ENCODE measurements at regions not wholly inside any gene's neighbourhood (a gene's known extent, or its start where the extent isn't known, plus 50 kb on each side); places are given as distances from the start of the nearest gene placed in this dataset.

DNA sequence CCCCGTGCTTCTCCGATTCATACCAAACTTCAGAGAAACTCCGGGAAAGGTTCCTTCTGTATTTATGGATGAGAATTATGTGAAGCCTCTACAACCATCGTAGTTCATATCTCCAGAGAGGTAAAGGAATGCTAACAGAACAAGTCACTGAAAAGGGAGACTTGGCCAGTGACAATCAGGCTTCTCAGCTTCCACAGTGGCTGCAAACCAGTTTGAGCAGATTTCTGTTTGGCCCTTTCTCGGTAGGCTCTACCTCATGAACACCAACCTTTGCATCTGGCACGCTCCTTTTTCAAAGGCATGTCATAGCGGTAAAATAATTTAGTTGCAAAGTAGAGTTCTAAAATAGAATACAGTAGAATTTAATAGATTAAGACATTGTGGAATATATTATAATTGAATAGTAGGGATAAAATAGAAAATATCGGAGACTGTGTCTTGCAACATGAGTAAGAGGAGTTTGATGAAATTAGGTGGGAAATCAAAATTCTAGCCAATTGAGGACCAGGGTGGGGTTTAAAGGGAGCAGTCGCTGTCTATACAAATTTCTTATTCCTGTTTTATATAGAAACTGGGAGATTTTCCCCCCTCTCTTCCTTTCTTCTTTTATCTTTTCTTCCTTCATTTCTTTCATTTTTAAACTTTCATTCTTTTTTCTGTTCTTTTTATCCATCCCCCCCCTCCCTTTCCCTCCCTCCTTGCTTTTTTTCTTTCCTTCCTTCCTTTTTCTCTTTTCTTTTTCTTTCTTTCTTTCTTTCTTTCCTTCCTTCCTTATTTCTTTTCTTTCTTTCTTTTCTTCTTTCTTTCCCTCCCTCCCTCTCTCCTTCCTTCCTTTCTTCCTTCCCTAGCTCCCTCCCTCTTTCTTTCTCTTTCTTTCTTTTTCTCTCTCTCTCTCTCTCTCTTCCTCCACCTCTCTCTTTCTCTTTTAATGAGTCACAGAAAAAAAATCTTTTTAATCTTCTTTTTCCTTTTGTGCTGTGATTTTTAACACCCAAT, 161.5 kb upstream of the KLF6 start:
- H3K4me1 ChIP-seq (ENCODE audit: control insufficient read depth, insufficient read depth, low read length) = no peaks in the 10 kb centered on the region
- no peak for DNase-seq
- no peak overlapping the region for H3K4me3 ChIP-seq (ENCODE audit: low read length)
- WGBS = 75% methylated on average over 9 of the region's 9 CpGs
- no peaks in the 10 kb centered on the region for H3K9me3 ChIP-seq (ENCODE audit: control insufficient read depth, low read length)
- no peaks in the 10 kb centered on the region for H3K27me3 ChIP-seq (ENCODE audit: control insufficient read depth, insufficient read depth)
- H3K27ac ChIP-seq (ENCODE audit: low read length) = no peak overlapping the region
- no peak for ATAC-seq
- intact Hi-C loops (cut with DNase I) = no loop called here

DNA sequence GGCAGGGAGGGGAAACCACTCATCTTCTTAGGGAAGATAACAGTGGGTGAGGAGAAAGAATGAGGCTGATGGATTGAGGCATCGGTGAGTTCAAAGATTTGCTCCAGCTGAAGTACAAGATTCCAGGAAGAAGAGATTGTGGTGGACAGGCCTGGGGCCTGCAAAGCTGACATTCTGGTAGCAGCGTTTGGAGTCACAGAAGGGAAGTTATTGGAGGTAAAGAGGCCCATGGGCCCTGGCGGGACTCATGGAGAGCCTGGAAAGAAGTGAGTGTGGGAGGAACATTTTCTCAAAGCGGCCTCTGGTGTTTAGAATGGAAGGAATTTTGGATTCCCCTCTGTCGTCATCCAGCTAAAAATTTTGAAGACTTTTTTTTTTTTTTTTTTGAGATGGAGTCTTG, 160.0 kb upstream of the KLF6 start:
- Histone ChIP-seq H3K9me3 (ENCODE audit: control insufficient read depth, low read length) (no peaks in the 10 kb centered on the region), H3K4me3 (ENCODE audit: low read length) (no peak overlapping the region), H3K27me3 (ENCODE audit: control insufficient read depth, insufficient read depth) (no peaks in the 10 kb centered on the region), H3K4me1 (ENCODE audit: control insufficient read depth, insufficient read depth, low read length) (no peaks in the 10 kb centered on the region), H3K27ac (ENCODE audit: low read length) (no peak overlapping the region)
- 84% methylated on average over 5 of the region's 5 CpGs for WGBS
- intact Hi-C loops (cut with DNase I) = no loop called here
- ATAC-seq (no peak), DNase-seq (no peak)

DNA sequence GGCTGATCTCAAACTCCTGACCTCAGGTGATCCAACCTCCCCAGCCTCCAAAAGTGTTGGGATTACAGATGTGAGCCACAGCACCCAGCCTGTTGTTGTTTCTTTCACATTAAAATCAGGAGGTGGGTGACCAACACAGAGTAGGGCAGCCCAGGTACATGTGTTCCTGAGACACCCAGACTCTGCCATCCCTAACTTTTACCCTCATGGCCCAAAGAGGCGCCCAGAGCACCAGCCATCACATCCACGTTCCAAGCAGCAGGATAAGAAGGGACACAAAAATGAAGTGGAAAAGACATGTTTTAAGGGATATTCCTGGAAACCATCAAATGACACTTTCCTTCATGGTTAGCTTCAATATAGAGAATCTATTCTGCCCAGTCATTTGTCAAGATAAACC, 159.6 kb upstream of the KLF6 start:
- ATAC-seq = no peak
- Histone ChIP-seq H3K9me3 (ENCODE audit: control insufficient read depth, low read length) (no peaks in the 10 kb centered on the region), H3K4me1 (ENCODE audit: control insufficient read depth, insufficient read depth, low read length) (no peaks in the 10 kb centered on the region), H3K4me3 (ENCODE audit: low read length) (no peak overlapping the region), H3K27me3 (ENCODE audit: control insufficient read depth, insufficient read depth) (no peaks in the 10 kb centered on the region), H3K27ac (ENCODE audit: low read length) (no peak overlapping the region)
- no peak for DNase-seq
- WGBS = 98% methylated on average over 2 of the region's 2 CpGs
- intact Hi-C loops (cut with DNase I) = no loop called here

DNA sequence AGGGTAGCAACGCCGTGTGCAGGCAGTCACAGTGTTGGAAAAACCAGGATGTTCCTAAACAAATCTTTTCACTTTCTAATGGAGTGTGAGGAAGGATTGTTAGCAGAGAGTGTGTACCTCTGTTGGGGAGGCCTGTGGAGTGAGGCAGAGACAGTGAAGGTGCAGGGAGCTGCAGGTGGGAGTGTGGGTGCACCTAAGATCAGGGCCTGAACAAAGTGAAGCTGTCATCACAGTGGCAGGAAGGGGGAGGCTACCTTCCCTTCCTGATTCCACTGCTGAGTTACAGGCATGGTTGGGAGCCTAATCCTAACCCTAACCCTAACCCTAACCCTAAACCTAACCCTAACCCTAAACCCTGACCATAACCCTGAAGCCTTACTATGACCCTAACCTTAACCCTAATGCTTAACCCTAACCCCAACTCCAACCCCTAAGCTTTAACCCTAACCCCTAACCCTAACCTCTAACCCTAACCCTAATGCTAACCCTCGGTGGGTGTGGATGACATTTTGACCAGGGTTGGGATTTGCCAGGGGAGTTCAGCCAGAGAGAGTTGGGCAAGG, 158.8 kb upstream of the KLF6 start:
- H3K27me3 ChIP-seq (ENCODE audit: control insufficient read depth, insufficient read depth) = no peaks in the 10 kb centered on the region
- H3K27ac ChIP-seq (ENCODE audit: low read length) = no peak overlapping the region
- DNase-seq = no peak
- intact Hi-C loops (cut with DNase I) = no loop called here
- ATAC-seq = no peak
- WGBS = 97% methylated on average over 3 of the region's 3 CpGs
- H3K4me3 ChIP-seq (ENCODE audit: low read length) = no peak overlapping the region
- no peaks in the 10 kb centered on the region for H3K4me1 ChIP-seq (ENCODE audit: control insufficient read depth, insufficient read depth, low read length)
- no peaks in the 10 kb centered on the region for H3K9me3 ChIP-seq (ENCODE audit: control insufficient read depth, low read length)

DNA sequence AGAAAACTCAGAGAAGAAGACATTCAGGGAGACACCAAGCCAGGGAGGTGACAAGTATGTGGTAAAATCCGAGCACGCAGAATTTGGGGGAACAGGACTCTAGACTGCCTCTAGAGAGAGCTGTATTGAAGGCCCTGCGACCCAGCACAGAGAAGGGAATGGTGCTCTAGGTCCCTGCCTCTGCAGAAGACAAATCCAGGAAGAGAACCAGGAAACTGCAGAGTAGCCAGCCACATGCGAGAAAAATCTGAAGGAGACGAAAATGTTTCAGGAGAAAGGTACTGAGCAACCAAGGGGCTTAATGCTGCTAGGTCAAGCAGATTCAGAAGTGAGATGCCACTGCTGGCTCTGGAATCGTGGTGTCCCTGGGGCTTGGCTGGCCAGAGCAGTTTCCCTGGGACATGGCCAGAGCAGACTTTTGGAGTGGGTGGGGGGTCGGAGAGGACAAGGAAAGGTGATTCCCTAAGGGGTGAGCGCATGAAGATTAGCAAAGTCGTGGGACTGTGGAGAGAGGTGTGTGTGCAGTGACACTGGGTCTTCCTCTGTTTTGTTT, 158.0 kb upstream of the KLF6 start:
- intact Hi-C loops (cut with DNase I) = no loop called here
- peak in 1 of 2 donors; percentile 33 for ATAC-seq
- 66% methylated on average over 9 of the region's 9 CpGs for WGBS

DNA sequence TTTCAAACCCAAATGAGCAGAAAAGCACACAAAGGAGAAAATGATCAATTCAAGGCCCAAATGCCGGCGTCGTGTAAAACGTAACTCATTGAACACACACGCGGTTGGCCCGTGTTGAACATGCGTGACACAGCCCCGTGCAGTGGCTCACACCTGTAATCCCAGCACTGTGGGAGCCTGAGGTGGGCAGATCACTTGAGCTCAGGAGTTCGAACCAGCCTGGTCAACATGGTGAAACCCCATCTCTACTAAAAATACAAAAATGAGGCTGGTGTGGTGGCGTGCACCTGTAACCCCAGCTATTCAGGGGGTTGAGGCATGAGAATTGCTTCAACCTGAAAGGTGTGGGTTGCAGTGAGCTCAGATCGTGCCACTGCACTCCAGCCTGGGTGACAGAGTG, 156.7 kb upstream of the KLF6 start:
- Histone ChIP-seq H3K4me3 (ENCODE audit: low read length) (no peak overlapping the region), H3K4me1 (ENCODE audit: control insufficient read depth, insufficient read depth, low read length) (no peaks in the 10 kb centered on the region)
- intact Hi-C loops (cut with DNase I) = no loop called here

More for the DNA sequence above, 158.0 kb upstream of the KLF6 start:
- no peak overlapping the region for H3K4me3 ChIP-seq (ENCODE audit: low read length)
- no peaks in the 10 kb centered on the region for H3K27me3 ChIP-seq (ENCODE audit: control insufficient read depth, insufficient read depth)
- DNase-seq = no peak
- H3K9me3 ChIP-seq (ENCODE audit: control insufficient read depth, low read length) = no peaks in the 10 kb centered on the region
- no peaks in the 10 kb centered on the region for H3K4me1 ChIP-seq (ENCODE audit: control insufficient read depth, insufficient read depth, low read length)
- no peak overlapping the region for H3K27ac ChIP-seq (ENCODE audit: low read length)

DNA sequence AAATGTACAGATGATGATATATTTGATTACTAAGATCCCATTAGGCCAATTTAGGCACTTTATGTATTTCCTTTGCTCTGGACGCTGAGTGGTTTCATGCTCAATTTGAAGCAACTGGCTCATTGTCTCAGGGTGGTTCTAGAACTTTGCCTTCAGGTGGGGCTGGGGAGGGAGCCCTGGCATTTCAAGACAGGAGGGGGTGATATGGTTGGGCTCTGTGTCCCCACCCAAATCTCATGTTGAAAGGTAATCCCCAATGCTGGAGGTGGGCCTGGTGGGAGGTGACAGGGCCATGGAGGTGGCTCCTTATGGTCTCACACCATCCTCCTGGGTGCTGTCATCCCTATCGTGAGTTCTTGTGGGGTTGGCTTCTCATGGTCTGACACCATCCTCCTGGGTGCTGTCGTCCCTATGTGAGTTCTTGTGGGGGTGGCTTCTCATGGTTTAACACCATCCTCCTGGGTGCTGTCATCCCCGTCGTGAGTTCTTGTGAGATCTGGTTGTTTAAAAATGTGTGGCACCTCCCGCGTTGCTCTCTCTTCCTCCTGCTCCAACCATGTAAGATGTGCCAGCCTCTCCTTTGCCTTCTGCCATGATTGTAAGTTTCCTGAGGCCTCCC, 151.5 kb upstream of the KLF6 start:
- WGBS = 82% methylated on average over 7 of the region's 7 CpGs
- no peak overlapping the region for H3K4me3 ChIP-seq (ENCODE audit: low read length)
- no peak overlapping the region for H3K27ac ChIP-seq (ENCODE audit: low read length)
- intact Hi-C loops (cut with DNase I) = no loop called here
- H3K27me3 ChIP-seq (ENCODE audit: control insufficient read depth, insufficient read depth) = no peaks in the 10 kb centered on the region
- no peaks in the 10 kb centered on the region for H3K9me3 ChIP-seq (ENCODE audit: control insufficient read depth, low read length)
- DNase-seq (no peak), ATAC-seq (no peak)
- H3K4me1 ChIP-seq (ENCODE audit: control insufficient read depth, insufficient read depth, low read length) = no peaks in the 10 kb centered on the region

More for the DNA sequence above, 156.7 kb upstream of the KLF6 start:
- Histone ChIP-seq H3K9me3 (ENCODE audit: control insufficient read depth, low read length) (no peaks in the 10 kb centered on the region), H3K27me3 (ENCODE audit: control insufficient read depth, insufficient read depth) (no peaks in the 10 kb centered on the region), H3K27ac (ENCODE audit: low read length) (no peak overlapping the region)
- no peak for DNase-seq
- no peak for ATAC-seq
- 97% methylated on average over 12 of the region's 12 CpGs for WGBS

DNA sequence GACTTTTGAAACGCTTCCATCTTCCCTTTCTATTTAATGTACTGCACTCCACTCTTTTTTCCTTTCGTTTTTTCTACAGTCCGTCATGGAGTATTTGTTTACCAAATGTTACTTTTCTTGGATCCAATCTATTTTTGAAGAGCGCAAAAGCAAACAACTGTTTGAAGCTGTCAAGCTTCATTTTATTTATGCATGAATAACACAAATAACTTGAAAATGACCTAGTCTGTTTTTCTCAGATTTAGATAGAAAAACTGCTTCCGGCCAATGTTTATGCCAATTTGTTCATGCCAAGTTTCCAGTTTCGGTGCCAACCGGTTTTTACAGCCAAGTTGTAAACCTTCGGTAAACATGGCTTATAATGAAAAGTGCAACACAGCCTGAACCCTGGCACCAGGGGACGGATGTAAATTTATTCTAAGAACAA, 150.9 kb upstream of the KLF6 start:
- 53% methylated on average over 9 of the region's 9 CpGs for whole genome bisulfite sequencing
- Histone ChIP-seq H3K27ac (ENCODE audit: low read length) (no peak overlapping the region), H3K4me1 (ENCODE audit: control insufficient read depth, insufficient read depth, low read length) (no peaks in the 10 kb centered on the region), H3K4me3 (ENCODE audit: low read length) (peak overlapping the region; percentile 8), H3K27me3 (ENCODE audit: control insufficient read depth, insufficient read depth) (no peaks in the 10 kb centered on the region), H3K9me3 (ENCODE audit: control insufficient read depth, low read length) (no peaks in the 10 kb centered on the region)
- DNase-seq (peak in 2 of 3 donors; percentile 30 to 44), ATAC-seq (no peak)
- intact Hi-C loops (cut with DNase I) = no loop called here

DNA sequence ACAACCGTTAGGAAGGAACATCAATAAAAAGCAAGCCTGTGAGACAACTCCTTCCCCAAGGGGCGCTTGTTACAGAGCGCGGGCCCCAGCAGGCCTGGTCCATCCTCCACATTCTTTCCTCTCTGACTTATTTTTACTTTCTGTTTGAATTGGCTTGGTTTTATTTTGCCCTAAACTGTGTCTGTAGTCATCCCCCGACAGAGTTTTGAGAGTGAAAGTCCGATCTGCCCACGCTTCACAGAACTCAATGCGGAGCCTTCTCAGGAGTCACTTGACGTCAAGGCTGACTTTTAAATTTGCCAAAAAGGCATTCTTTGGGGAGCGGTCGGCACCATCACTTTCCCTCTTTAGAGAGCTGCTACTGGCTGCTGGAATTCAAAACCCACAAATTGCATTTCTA, 150.1 kb upstream of the KLF6 start:
- Histone ChIP-seq H3K9me3 (ENCODE audit: control insufficient read depth, low read length) (no peaks in the 10 kb centered on the region), H3K27ac (ENCODE audit: low read length) (no peak overlapping the region), H3K27me3 (ENCODE audit: control insufficient read depth, insufficient read depth) (no peaks in the 10 kb centered on the region), H3K4me1 (ENCODE audit: control insufficient read depth, insufficient read depth, low read length) (no peaks in the 10 kb centered on the region), H3K4me3 (ENCODE audit: low read length) (peak overlapping the region; percentile 26)
- ATAC-seq = peak; percentile 86 to 89
- intact Hi-C loops (cut with DNase I) = no loop called here
- peak; percentile 64 to 76 (median 66) for DNase-seq
- WGBS = 42% methylated on average over 11 of the region's 11 CpGs

DNA sequence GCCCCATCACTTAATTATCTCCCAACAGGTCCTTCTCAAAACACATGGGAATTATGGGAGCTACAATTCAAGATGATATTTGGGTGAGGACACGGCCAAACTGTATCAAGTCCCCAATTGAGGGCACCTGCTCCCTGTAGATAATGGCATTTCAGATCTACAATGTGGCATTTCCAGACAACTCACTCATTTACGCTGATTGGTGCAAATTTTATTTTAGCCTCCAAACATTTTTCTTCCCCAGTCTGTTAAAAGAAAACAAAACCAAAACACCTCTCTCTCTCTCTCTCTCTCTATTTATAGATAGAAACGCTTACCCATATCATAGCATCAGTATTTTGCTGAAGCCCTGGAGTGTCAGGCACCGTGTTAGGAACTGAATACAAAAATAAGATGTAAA, 148.7 kb upstream of the KLF6 start:
- Histone ChIP-seq H3K9me3 (ENCODE audit: control insufficient read depth, low read length) (no peaks in the 10 kb centered on the region), H3K4me1 (ENCODE audit: control insufficient read depth, insufficient read depth, low read length) (no peaks in the 10 kb centered on the region), H3K27me3 (ENCODE audit: control insufficient read depth, insufficient read depth) (no peaks in the 10 kb centered on the region), H3K27ac (ENCODE audit: low read length) (no peak overlapping the region), H3K4me3 (ENCODE audit: low read length) (no peak overlapping the region)
- DNase-seq (no peak), ATAC-seq (no peak)
- whole genome bisulfite sequencing = 80% methylated on average over 4 of the region's 4 CpGs
- intact Hi-C loops (cut with DNase I) = no loop called here
